Left kidney (tissue), 1 donor: ENCODE measurements at regions not wholly inside any gene's neighbourhood (a gene's known extent, or its start where the extent isn't known, plus 50 kb on each side); places are given as distances from the start of the nearest gene placed in this dataset.

Experiments
- DNase-seq: peaks from one replicate; pipeline ENCODE4 v3.0.0-alpha.2; 2013

GRCh38 chr10:10149899-10150298 is 867.8 kb upstream of the CELF2 start:
- no peak for DNase-seq

GRCh38 chr10:10156917-10157600 is 860.6 kb upstream of the CELF2 start:
- DNase-seq = no peak

- no peak for DNase-seq
Observed at GRCh38 chr10:10160821-10161312, 856.8 kb upstream of the CELF2 start.

- no peak for DNase-seq
Observed at GRCh38 chr10:10164848-10165247, 852.8 kb upstream of the CELF2 start.

- DNase-seq = no peak
Observed at GRCh38 chr10:10165415-10165814, 852.3 kb upstream of the CELF2 start.

- no peak for DNase-seq
Observed at GRCh38 chr10:10178476-10178875, 839.2 kb upstream of the CELF2 start.

GRCh38 chr10:10193848-10194247 is 823.8 kb upstream of the CELF2 start:
- no peak for DNase-seq

GRCh38 chr10:10196701-10197100 is 821.0 kb upstream of the CELF2 start:
- no peak for DNase-seq

GRCh38 chr10:10197423-10197822 is 820.2 kb upstream of the CELF2 start:
- DNase-seq = no peak

- DNase-seq = no peak
Observed at GRCh38 chr10:10198363-10198762, 819.3 kb upstream of the CELF2 start.

GRCh38 chr10:10204415-10204814 is 813.3 kb upstream of the CELF2 start:
- DNase-seq = no peak

- no peak for DNase-seq
Observed at GRCh38 chr10:10205906-10206305, 811.8 kb upstream of the CELF2 start.

GRCh38 chr10:10207538-10207937 is 810.1 kb upstream of the CELF2 start:
- no peak for DNase-seq

- no peak for DNase-seq
Observed at GRCh38 chr10:10208196-10208595, 809.5 kb upstream of the CELF2 start.

GRCh38 chr10:10209167-10209566 is 808.5 kb upstream of the CELF2 start:
- DNase-seq = no peak

- no peak for DNase-seq
Observed at GRCh38 chr10:10211409-10211808, 806.3 kb upstream of the CELF2 start.

GRCh38 chr10:10213237-10213636 is 804.4 kb upstream of the CELF2 start:
- DNase-seq = no peak

- DNase-seq = no peak
Observed at GRCh38 chr10:10222304-10222841, 795.3 kb upstream of the CELF2 start.

GRCh38 chr10:10223131-10223530 is 794.5 kb upstream of the CELF2 start:
- DNase-seq = no peak

- DNase-seq = no peak
Observed at GRCh38 chr10:10225136-10225676, 792.5 kb upstream of the CELF2 start.

- DNase-seq = no peak
Observed at GRCh38 chr10:10233229-10233628, 784.4 kb upstream of the CELF2 start.

GRCh38 chr10:10235003-10235402 is 782.7 kb upstream of the CELF2 start:
- DNase-seq = no peak

GRCh38 chr10:10247585-10247984 is 770.1 kb upstream of the CELF2 start:
- DNase-seq = no peak

- DNase-seq = no peak
Observed at GRCh38 chr10:10256860-10257259, 760.8 kb upstream of the CELF2 start.
